HG02763 (cell line): ENCODE measurements at regions not wholly inside any gene's neighbourhood (a gene's known extent, or its start where the extent isn't known, plus 50 kb on each side); places are given as distances from the start of the nearest gene placed in this dataset.

Experiments
- ATAC-seq: cut with Tn5 transposase; IDR thresholded peaks from one replicate; pipeline ENCODE4 v1.9.1; 2021; ENCODE audit warnings: mild to moderate bottlenecking, moderate library complexity; ENCODE audit not compliant: unreplicated experiment

GRCh38 chr3:30510596-30510995, 95.8 kb upstream of the TGFBR2 start:
- no peak for ATAC-seq

- no peak for ATAC-seq
These were observed 94.7 kb upstream of the TGFBR2 start for GRCh38 chr3:30511524-30512251.

GRCh38 chr3:30512576-30512975, 93.8 kb upstream of the TGFBR2 start:
- ATAC-seq, result no peak

GRCh38 chr3:30513374-30514152, 92.8 kb upstream of the TGFBR2 start:
- ATAC-seq, result no peak

GRCh38 chr3:30516238-30516637, 90.2 kb upstream of the TGFBR2 start:
- ATAC-seq, result no peak

GRCh38 chr3:30518181-30518864, 88.1 kb upstream of the TGFBR2 start:
- ATAC-seq, result no peak

- no peak for ATAC-seq
These were observed 87.5 kb upstream of the TGFBR2 start for GRCh38 chr3:30518872-30519271.

- no peak for ATAC-seq
These were observed 85.7 kb upstream of the TGFBR2 start for GRCh38 chr3:30520699-30521098.

- ATAC-seq, result no peak
These were observed 85.2 kb upstream of the TGFBR2 start for GRCh38 chr3:30521156-30521715.

- ATAC-seq, result no peak
These were observed 83.9 kb upstream of the TGFBR2 start for GRCh38 chr3:30522476-30522875.

- no peak for ATAC-seq
These were observed 83.0 kb upstream of the TGFBR2 start for GRCh38 chr3:30523366-30523765.

- no peak for ATAC-seq
These were observed 81.9 kb upstream of the TGFBR2 start for GRCh38 chr3:30524357-30525040.

- no peak for ATAC-seq
These were observed 80.4 kb upstream of the TGFBR2 start for GRCh38 chr3:30526031-30526430.

GRCh38 chr3:30527186-30527585, 79.2 kb upstream of the TGFBR2 start:
- no peak for ATAC-seq

GRCh38 chr3:30527720-30528119, 78.7 kb upstream of the TGFBR2 start:
- no peak for ATAC-seq

- no peak for ATAC-seq
These were observed 76.3 kb upstream of the TGFBR2 start for GRCh38 chr3:30530084-30530483.

GRCh38 chr3:30531017-30531570, 75.3 kb upstream of the TGFBR2 start:
- no peak for ATAC-seq

- ATAC-seq, result no peak
These were observed 70.9 kb upstream of the TGFBR2 start for GRCh38 chr3:30535525-30535924.

- no peak for ATAC-seq
These were observed 67.6 kb upstream of the TGFBR2 start for GRCh38 chr3:30538791-30539190.

- no peak for ATAC-seq
These were observed 67.2 kb upstream of the TGFBR2 start for GRCh38 chr3:30539206-30539605.

GRCh38 chr3:30539772-30540171, 66.6 kb upstream of the TGFBR2 start:
- ATAC-seq, result no peak
